Activated effector memory CD4-positive, alpha-beta T cell treated with Interleukin-2 at 50 U/mL for 16 hours (primary cell): ENCODE measurements at regions not wholly inside any gene's neighbourhood (a gene's known extent, or its start where the extent isn't known, plus 50 kb on each side); places are given as distances from the start of the nearest gene placed in this dataset.
"Not testable (repeated sequence)": the region's sequence is repeated elsewhere in the genome, so short reads cannot be mapped to it uniquely, and the experiment has no call there.

Source experiments
- DNase-seq: peaks from one replicate; pipeline ENCODE4 v3.0.0-alpha.2; 2020

DNA sequence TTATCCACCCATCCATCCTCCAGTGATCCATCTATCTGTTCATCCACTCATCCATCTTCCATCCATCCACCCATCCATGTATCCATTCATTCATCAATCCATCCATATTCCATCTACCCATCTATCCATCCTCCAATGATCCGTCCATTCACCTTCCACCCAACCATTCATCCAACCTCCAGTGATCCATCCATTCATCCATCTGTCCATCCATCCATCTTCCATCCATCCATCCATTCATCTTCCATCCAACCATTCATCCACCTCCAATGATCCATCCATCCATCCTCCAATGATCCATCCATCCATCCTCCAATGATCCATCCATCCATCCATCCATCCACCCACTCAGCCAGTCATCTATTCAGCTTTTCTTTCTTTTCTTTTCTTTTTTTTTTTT lies 156.5 kb upstream of the WSCD1 start:
- DNase-seq, result no peak

DNA sequence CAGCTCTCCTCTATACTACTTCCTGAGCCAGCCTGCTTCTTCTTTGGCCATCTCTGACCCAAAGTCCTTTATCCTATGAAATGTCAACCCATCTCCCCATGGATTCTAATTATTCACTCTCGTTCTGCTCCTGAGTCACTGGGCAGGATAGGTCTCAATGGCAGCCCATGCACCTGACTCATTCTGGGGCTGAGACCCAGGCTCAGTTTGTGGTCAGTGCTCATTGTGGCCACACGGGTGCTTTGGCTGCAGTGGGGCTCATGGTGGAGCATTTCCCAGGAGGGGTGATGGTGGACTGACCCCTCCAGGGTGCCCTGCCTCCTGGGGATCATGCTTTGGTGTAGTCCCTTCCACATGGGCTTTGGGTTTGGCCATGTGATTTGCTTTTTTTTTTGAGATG lies 154.8 kb upstream of the WSCD1 start:
- DNase-seq, result no peak

DNA sequence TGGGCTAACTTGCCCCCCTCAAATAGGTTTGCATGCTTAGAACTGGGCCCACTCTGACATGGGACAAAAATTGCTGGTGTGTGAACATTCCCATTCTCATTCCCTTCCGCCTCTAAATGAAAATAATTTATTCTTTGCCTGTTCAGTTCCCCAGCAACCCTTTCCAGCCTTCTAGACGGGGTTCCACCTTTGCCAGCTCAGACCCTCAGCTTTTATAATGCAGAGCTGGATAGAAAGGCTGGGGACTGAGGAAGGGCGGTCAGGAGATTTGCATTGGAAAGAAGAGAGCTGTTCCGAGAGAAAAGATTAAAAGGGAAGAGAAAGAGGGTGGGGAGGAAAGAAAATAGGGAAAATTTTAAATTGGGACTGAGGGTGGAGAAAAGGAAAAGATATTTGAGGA lies 151.1 kb upstream of the WSCD1 start:
- no peak for DNase-seq

DNA sequence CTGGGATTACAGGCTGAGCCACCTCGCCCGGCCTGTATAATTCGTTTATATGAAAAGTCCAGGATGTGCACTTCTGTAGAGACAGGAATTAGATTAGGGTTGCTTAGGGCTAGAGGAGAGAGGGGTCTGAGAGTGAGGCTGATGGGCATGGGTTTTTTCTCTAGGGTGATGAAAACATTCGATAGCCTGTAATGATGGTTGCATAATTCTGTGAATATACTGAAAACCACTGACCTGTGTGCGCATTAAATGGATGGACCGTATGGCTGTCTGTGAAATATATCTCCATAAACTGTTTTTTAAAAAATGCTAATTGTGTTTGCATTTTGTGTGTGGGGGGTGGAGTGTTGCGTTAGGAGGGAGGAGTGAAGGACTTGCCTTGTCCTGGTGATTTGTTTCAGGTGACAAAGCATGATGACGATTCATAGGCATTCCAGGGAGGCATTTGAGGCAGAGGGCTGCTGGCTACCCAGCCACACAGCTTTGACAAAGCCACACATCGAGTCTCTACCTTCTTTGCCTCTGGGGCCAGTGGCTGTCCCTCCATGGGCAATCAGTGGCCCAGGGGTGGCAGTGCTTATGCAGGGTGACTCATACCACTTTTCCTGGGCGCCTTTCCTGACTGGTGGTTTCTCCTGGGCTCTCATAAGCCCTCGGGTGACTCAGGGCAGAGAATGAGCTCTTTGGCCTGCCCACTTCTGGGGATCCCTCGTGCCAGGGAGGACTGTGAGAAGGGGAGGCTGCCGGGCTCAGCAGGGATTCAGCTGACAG lies 148.5 kb upstream of the WSCD1 start:
- no peak for DNase-seq

DNA sequence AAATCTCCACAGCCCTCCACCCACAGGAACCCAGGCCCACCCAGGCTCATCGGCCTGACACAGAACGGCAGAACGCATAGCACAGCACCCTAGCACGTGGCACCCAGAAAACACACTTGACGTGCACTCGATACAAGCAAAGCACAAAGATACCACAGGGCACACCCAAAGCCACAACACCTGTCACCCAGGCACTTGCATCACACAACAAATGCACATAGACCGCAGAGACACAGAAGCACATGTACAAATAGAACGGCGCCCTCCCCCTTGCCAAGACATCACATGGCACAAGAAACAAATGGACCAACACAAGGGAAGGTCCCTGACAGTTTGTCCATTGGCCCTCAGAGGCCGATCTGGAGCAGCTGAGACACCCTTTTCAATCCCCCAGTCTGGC lies 147.7 kb upstream of the WSCD1 start:
- DNase-seq, result no peak

DNA sequence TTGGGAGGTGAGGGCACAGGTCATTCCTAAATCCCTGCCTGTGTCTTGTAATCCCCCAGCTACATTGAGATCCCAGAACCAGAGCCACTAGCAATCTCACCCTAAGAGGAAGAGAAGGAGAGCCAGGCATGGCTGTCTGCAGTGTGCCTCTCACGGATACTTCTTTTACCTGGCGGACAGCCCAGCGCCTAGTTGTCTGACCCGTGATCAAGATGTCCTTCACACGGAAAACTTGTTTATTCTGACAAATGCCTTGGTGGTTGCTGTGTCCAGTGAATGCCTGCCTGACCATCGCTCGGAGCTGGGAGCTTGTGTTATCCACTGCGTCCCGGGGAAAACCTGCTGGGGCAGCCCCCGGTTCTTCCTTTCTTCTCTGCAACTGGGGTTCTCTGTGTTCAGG lies 140.5 kb upstream of the WSCD1 start:
- DNase-seq, result no peak

DNA sequence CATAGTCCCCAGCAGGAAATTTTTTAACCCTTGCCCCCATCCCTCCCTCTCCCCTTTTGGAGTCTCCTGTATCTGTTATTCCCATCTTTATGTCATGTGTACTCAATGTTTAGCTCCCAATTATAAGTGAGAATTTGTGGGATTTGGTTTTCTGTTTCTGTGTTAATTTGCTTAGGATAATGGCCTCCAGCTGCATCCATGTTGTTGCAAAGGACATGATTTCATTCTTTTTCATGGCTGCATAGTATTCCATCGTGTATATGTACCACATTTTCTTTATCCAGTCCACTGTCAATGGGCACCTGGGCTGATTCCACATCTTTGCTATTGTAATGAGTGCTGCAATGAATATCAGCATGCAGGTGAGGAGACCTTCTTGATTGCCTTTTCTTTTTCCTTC lies 139.6 kb upstream of the WSCD1 start:
- DNase-seq, result not testable (repeated sequence)

DNA sequence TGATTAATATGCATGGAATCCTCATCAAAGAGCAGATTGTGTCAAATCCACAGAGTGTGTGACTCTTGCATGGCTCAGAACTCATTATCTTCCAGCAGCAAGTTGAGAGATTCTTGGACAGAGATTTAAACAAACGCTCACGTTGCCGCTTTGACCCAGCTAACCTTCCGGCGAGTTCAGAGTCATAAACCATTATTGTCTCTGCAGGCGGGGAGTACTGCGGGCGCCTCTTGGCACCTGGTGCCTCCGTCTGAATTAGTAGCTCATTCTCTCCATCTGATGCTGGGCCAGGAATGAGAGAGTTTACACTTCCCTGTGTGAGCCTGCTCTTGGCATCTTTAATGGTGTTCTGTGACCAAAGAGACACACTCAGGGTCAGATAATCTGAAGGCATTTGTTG lies 138.6 kb upstream of the WSCD1 start:
- DNase-seq, result no peak

DNA sequence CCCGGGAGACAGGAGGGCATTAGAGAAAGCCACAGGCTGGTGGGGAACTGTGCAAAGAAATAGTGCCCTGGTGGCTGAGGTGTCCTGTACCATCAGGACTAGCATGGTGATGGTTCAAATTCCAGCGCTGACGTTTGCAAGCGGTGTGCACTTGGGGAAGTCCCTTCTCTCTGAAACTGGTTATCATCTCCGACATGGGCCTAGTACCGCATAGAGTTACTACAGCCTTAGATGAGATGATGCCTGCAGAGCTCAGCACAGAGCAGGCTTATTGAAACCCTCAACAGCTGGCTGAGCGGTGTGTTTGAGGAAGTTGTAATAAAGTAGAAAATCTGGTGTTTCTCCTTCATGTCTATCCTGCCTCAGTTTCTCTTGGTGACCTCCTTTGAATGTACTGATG lies 136.7 kb upstream of the WSCD1 start:
- DNase-seq, result no peak

DNA sequence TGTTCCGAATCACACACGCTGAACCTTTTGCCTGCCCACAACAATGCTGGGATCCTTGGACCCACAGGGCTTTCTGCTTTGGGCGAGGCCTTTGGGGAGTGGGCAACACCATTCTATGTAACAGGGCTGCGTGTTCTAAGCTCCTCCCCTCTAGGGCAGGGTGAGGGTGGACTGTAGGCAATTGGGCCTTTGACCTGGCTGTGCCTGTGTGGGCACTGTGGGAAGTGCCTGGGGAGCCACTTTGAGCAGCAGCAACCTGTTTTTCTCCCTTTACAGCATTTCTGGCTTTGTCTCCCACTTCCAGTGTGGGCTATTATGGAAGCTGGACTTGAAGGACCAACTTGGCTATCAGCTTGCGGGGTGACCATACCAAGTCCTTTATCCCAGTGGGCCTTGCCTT lies 128.9 kb upstream of the WSCD1 start:
- no peak for DNase-seq

DNA sequence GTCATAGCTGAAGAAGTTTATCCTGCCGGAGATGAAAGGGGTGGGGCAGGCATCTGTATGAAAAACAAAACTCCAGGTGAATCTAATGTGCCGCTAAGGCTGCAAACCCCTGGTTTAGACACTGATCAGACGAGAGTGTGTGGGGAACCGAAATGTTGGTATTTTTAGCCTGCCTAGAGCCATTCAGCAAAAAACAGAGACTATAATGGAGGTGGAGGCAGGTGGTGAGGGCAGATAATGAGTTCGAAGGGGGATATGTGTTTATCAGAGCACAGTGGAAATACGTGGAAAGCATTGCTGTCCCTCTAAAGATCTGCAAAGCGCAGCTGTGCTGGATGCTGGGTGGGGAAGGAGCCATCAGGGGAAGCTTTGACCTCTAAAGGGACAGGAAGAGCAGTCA lies 127.5 kb upstream of the WSCD1 start:
- DNase-seq, result no peak

DNA sequence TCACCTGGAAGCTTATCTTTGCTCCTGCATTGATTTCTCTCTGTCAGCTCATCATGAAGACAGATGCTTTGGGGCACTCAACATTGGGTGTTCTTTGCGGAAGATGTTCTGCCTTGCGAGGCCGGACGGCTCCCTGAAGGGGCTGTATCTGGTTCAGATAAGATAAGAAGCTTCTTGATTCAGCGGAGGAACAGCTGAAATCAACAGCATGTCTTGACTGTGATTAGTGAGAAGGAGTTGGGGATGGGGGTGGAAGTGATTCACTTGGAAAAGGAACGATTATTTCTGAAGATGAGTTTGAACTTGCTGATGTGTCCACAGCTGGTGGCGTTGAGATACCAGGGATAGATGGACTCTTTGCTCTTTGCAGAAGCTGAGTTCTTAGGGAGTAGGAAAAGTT lies 126.9 kb upstream of the WSCD1 start:
- DNase-seq, result no peak

DNA sequence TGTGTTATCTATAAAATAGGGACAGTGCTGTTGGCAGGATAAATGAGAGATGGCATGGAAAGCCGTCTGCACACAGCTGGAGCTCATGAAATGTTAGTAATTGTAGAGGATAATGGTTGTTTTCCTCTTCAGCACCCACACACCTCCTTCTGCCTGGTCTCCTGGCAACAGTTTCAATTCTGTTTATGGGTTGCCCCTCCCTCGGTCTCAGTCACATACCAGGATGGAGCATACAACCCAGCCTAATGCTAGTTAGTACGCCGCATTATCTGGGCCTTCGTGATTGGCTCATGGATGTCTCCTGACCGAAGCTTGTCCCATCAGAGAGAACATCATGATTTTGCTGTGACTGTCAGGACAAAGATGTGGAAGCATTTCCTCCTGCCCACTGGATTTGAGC lies 126.2 kb upstream of the WSCD1 start:
- no peak for DNase-seq

DNA sequence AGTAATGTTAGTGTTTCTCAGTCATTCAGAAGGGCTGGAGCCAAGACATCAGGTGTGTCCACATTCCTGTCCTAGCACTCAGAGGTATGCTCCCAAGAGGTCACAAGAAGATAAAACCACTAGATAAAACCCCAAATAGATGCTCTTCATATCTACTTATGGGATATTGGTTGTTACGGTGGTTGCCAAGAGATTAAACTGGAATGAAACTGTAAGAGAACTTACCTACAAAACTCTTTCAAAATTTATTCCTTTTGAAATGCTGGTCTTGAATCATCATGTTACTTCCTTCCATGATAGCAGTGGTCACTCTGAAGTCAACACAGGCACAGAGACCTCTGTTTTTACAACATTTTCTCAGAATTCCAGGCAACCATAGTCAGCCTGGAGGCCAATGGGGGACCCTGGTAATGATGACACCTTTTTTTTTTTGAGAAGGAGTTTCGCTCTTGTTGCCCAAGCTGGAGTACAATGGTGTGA lies 122.4 kb upstream of the WSCD1 start:
- DNase-seq, result no peak

DNA sequence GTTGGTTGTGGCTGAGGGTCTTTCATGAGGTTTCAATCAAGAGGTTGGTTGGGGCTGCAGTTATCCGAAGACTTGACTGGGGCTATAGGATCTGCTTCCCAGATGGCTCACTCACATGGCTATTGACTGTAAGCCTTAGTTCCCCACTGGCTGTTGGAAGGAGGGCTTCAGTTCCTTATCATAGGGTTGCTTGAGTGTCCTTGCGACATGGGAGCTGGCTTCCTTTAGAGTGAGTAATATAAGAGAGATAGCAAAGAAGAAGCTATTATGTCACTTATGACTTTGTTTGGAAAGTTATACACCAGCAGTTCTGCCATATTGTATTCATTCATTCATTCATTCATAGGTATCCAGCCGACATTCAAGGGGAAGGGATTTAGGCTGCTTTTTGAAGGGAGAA lies 121.4 kb upstream of the WSCD1 start:
- DNase-seq, result no peak

DNA sequence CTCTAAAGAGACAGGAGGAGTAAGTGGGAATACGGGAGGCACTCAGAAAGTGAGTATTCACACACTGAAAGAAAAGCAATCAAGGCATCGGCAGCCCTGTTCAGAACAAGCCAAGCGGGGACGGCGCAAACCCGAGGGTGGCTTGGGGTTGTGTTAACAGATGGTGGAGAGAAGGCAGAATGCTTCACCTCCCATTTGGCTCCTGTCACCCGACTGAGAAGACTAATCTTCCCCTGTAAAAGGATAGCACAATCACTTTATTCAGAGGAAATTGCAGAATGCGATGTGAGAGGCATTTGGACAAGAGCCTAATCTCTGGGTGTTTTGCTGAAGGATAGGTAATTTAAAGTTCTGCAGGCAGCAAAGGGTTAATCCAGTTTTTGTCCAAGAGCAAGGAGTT lies 119.3 kb upstream of the WSCD1 start:
- DNase-seq, result no peak

DNA sequence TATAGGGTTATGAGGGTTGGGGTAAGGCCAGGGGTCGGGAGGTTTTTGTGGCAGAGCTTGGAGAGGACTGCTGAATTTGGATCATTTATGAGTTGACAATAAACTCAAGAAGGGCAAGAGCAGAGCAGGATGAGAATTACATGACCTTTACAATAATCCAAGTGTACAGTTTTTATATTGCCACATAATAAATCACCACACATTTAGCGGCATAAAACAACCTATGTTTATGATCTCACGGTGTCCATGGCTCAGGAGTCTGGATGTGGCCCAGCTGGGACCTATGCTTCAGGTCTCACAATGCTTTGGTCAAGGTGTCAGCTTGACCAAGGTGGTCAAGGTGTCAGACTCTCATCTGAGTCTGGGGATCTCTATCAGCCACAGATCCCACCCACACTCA lies 118.3 kb upstream of the WSCD1 start:
- DNase-seq, result no peak

DNA sequence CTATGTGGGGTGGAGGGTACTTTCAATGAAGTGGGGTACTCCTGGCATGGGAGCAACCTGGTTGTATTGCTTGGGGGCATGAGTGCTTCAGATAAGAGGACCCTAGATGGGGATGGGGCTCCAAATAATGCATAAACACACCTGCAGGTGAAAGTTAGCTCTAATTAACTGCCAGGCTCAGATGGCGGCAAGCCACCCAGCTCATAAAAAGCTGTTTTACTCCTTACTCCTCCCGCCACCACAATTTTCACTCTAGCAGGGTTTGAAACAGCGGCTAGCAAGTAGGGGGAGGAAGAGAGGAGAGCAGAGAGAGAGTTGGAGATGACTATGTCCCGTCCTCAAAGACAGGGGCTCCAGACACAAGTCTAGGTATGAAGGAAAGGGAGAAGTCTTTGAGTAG lies 117.7 kb upstream of the WSCD1 start:
- no peak for DNase-seq

DNA sequence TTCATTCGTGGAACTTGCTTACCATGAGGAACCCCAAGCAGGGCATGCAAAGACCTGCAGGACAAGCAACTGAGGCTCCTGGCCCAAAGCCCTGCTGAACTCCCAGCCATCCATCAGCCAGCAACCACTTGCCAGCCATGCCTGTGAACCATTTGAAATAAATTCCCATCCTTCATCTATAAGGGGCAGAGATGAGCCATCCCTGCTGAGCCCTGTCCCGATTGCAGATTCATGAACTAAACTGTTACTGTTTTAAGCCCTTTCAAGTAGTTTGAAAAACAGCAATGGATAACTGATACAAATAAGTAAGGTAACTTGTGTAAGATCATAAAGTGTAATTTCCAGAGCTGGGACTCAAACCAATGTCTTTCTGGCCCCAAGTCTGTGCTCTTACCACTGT lies 114.4 kb upstream of the WSCD1 start:
- DNase-seq, result no peak

DNA sequence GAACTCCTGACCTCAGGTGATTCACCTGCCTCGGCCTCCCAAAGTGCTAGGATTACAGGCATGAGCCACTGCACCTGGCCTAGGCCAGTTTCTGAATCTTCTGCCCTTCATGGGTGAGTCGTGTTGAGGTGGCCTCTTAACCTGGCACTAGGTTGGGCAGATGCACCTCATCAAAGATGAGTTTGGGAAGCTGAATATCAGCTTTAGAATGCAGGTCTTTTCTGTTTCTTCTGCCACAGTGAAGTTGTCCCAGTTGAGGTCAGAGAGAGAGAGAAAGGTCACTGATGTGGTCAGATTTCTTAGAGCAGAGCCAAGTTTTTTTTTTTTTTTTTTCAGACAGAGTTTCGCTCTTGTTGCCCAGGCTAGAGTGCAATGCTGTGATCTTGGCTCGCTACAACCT lies 111.3 kb upstream of the WSCD1 start:
- no peak for DNase-seq

DNA sequence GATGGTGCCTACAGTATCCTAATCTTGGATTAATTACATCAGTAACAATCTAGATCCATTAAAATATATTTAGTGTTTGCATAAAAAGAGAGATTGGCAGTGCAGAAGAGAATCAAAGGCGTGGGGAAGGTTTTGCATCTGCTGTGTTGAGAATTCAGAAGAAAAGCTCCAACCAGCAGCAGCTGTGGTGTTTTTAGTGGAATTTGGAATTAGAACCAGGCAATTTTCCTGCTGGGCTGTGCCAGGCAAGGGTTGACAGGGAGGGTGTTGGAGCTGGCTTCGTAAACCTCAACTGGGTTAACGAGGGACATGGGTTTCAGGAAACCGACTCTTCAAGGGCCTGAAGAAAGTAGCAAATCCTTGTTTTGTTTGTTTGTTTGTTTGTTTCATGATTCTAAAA lies 107.8 kb upstream of the WSCD1 start:
- no peak for DNase-seq

DNA sequence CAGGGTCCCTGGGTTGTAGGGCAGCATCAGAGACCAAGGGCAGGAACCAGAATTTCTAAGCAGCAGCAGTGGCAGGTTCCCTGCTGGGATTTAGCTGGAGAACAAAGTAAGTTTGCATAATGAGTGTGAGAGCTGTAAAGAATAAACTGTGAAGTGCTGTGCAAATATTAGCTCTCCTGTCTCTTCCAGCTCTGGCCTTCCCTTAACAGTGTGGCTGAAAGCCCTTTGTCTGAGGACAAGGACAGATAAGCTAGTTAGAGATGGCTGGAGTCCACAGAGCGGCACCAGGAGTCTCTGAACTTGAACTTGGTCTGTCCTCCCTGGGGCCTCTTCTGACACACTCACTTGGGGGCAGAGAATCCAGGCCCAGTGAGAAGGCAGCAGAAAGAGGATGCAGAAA lies 98.2 kb upstream of the WSCD1 start:
- DNase-seq, result no peak

DNA sequence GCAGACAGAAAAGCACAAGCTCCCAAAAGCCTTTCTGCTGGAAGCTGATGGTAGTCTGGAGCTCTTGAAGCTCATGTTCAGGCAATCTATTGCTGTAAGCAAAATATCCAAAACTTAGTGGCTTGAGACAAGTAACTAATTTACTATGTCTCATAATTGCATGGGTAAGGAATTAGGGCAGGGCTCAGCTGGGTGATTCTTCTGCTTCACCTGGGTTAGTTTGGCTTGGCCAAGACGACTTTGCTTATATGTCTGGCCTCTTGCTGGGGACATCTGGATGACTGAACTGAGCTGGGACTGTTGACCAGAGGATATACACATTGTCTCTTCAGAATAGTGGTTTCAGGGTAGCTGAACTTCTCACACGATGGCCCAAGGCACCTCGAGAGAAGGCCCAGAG lies 96.8 kb upstream of the WSCD1 start:
- no peak for DNase-seq

DNA sequence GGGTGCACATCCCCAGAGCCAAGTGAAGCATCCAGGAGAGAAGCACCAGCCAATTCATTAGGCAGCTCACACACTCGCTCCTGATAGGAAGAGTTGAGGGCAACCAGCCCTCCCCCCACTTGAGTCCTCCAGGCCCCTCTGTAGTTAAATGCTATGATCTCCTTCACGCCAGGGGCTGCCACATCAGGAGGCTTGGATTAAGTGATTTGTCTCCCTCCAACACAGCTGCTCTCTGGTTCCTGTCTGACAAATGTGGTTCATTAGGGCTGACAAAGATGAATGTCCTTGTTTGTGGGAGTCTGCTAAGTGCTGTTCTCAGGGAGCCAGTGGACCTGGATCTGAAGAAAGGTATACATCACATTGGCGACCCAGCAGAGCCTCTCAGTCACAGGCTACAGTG lies 94.5 kb upstream of the WSCD1 start:
- DNase-seq, result no peak

DNA sequence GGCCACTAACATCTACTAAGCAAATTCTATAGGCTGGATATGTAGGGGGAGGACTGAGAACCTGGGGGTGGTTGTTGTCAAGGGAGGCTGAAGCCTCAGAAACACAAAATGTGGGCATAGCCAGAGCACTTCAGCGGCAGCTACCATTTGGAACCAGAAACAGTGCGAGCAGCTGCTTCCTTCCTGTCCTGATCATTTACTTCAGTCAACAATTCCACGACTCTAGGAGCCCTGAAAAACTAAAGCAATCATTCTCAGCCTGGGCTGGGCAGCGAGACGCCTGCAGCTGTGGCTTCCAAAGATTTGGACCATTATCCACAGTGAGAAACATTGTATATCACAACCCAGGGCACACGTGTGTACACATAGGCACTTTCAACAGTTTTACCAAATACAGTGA lies 93.9 kb upstream of the WSCD1 start:
- DNase-seq, result no peak

DNA sequence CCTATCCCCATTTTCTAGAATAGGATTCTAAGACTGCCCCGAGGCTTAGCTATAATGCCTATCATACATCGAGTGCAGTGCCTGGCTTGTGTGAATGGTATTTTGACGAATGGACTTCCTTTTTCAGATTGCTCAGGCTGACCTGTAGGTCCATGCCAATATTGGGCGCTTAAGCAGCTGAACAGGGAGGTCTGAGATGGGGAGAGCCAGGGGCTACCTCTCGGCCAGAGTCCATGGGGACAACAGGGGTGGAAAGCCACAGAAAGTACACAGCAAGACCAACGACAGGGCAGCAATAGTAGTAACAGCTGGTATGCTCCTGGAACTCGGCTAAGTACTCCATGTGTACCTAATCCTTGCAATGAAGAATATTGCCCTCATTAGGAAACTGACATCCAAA lies 91.7 kb upstream of the WSCD1 start:
- DNase-seq, result no peak
